ENCODE measurements at regions not wholly inside any gene's neighbourhood (a gene's known extent, or its start where the extent isn't known, plus 50 kb on each side); places are given as distances from the start of the nearest gene placed in this dataset.

GRCh38 chr1:164131949-164132348 lies 427.0 kb upstream of the PBX1 start:
- no peak for TF ChIP-seq CTCF (IDR thresholded peaks at IDR 0.05)
- TF ChIP-seq POLR2A (IDR thresholded peaks at IDR 0.05), result no peak
- no peak for TF ChIP-seq EP300 (IDR thresholded peaks at IDR 0.05)
